HG03064 (cell line): ENCODE measurements at regions not wholly inside any gene's neighbourhood (a gene's known extent, or its start where the extent isn't known, plus 50 kb on each side); places are given as distances from the start of the nearest gene placed in this dataset.
"Not testable (repeated sequence)": the region's sequence is repeated elsewhere in the genome, so short reads cannot be mapped to it uniquely, and the experiment has no call there.

Experiments used
- ATAC-seq: cut with Tn5 transposase; IDR thresholded peaks from one replicate; pipeline ENCODE4 v1.9.1; 2021; ENCODE audit warnings: low read depth; ENCODE audit not compliant: unreplicated experiment

- ATAC-seq: no peak
Measured at GRCh38 chr13:106107061-106107460, 428.4 kb downstream of the EFNB2 start.

GRCh38 chr13:106105153-106105552, 430.3 kb downstream of the EFNB2 start:
- no peak for ATAC-seq

- ATAC-seq: no peak
Measured at GRCh38 chr13:106104281-106104901, 431.1 kb downstream of the EFNB2 start.

- ATAC-seq: no peak
Measured at GRCh38 chr13:106103779-106104178, 431.7 kb downstream of the EFNB2 start.

GRCh38 chr13:106102786-106103185, 432.7 kb downstream of the EFNB2 start:
- no peak for ATAC-seq

- no peak for ATAC-seq
Measured at GRCh38 chr13:106101201-106101600, 434.3 kb downstream of the EFNB2 start.

GRCh38 chr13:106100171-106100919, 435.1 kb downstream of the EFNB2 start:
- no peak for ATAC-seq

GRCh38 chr13:106099765-106100164, 435.7 kb downstream of the EFNB2 start:
- no peak for ATAC-seq

GRCh38 chr13:106098778-106099177, 436.7 kb downstream of the EFNB2 start:
- ATAC-seq: no peak

GRCh38 chr13:106096661-106097092, 438.8 kb downstream of the EFNB2 start:
- no peak for ATAC-seq

- ATAC-seq: no peak
Measured at GRCh38 chr13:106095919-106096318, 439.5 kb downstream of the EFNB2 start.

GRCh38 chr13:106095406-106095805, 440.1 kb downstream of the EFNB2 start:
- ATAC-seq: no peak

GRCh38 chr13:106090001-106090400, 445.5 kb downstream of the EFNB2 start:
- no peak for ATAC-seq

- ATAC-seq: no peak
Measured at GRCh38 chr13:106089261-106089980, 446.0 kb downstream of the EFNB2 start.

GRCh38 chr13:106088085-106088484, 447.4 kb downstream of the EFNB2 start:
- no peak for ATAC-seq

- no peak for ATAC-seq
Measured at GRCh38 chr13:106087201-106087600, 448.3 kb downstream of the EFNB2 start.

- ATAC-seq: no peak
Measured at GRCh38 chr13:106083620-106084350, 451.7 kb downstream of the EFNB2 start.

- not testable (repeated sequence) for ATAC-seq
Measured at GRCh38 chr13:106081221-106081620, 454.2 kb downstream of the EFNB2 start.

GRCh38 chr13:106078191-106078590, 457.3 kb downstream of the EFNB2 start:
- no peak for ATAC-seq

- ATAC-seq: no peak
Measured at GRCh38 chr13:106077017-106077416, 458.4 kb downstream of the EFNB2 start.

- no peak for ATAC-seq
Measured at GRCh38 chr13:106072014-106072413, 463.4 kb downstream of the EFNB2 start.
